Endothelial cell (in vitro differentiated cells): ENCODE measurements at regions not wholly inside any gene's neighbourhood (a gene's known extent, or its start where the extent isn't known, plus 50 kb on each side); places are given as distances from the start of the nearest gene placed in this dataset.
"Not testable (repeated sequence)": the region's sequence is repeated elsewhere in the genome, so short reads cannot be mapped to it uniquely, and the experiment has no call there.

Experiments used
- DNase-seq: peaks from one replicate; pipeline ENCODE4 v3.0.0; 2021; ENCODE audit warnings: low spot score
- H3K27ac Mint-ChIP-seq: one replicate; pipeline ENCODE4 v1.8.0; 2021; ENCODE audit warnings: mixed read lengths, inconsistent platforms; ENCODE audit not compliant: unreplicated experiment
- H3K27me3 Mint-ChIP-seq: one replicate; pipeline ENCODE4 v1.8.0; 2021; ENCODE audit warnings: mild to moderate bottlenecking, moderate library complexity, mixed read lengths, inconsistent platforms; ENCODE audit not compliant: unreplicated experiment
- H3K36me3 Mint-ChIP-seq: one replicate; pipeline ENCODE4 v1.8.0; 2021; ENCODE audit warnings: mild to moderate bottlenecking, low read depth, mixed read lengths, inconsistent platforms; ENCODE audit not compliant: unreplicated experiment
- H3K4me1 Mint-ChIP-seq: one replicate; pipeline ENCODE4 v1.8.0; 2021; ENCODE audit warnings: mild to moderate bottlenecking, mixed read lengths, inconsistent platforms; ENCODE audit not compliant: unreplicated experiment
- H3K4me3 Mint-ChIP-seq: one replicate; pipeline ENCODE4 v1.8.0; 2021; ENCODE audit warnings: mild to moderate bottlenecking, mixed read lengths, inconsistent platforms; ENCODE audit not compliant: unreplicated experiment
- H3K9me3 Mint-ChIP-seq: one replicate; pipeline ENCODE4 v1.8.0; 2021; ENCODE audit warnings: mixed read lengths, inconsistent platforms; ENCODE audit not compliant: unreplicated experiment
- CTCF ChIP-seq: fragments of 200-600 bp; sonication (generic); IDR thresholded peaks from one replicate; pipeline ENCODE4 v1.5.0; 2021; ENCODE audit warnings: antibody characterized with exemption; ENCODE audit not compliant: unreplicated experiment

DNA sequence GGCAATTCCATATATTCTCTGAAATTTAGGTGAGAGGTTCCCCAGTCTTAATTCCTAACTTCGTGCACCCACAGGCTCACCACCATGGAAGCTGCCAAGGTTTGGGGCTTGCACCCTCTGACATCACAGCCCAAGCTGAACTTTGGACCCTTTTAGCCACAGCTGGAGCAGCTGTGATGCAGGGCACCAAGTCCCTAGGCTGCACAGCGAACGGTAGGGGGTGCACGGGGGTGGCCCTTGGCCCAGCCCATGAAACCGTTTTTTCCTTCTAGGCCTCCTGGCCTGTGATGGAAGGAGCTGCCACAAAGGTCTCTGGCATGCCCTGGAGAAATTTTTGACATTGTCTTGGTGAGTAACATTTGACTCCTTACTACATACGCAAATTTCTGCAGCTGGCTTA lies 251.9 kb upstream of the GRM3 start:
- TF ChIP-seq CTCF, result no peak
- Mint-ChIP-seq H3K36me3 (no peaks in the 10 kb centered on the region), H3K4me3 (no peak overlapping the region), H3K4me1 (no peaks in the 10 kb centered on the region), H3K9me3 (peaks cover 5% of the 10 kb centered on the region), H3K27ac (no peak overlapping the region), H3K27me3 (no peaks in the 10 kb centered on the region)
- no peak for DNase-seq

GRCh38 chr7:86375602-86376001 lies 268.1 kb upstream of the GRM3 start:
- not testable (repeated sequence) for DNase-seq

GRCh38 chr7:86372262-86372661 lies 271.4 kb upstream of the GRM3 start:
- Mint-ChIP-seq H3K36me3 (no peaks in the 10 kb centered on the region), H3K27ac (no peak overlapping the region), H3K4me3 (no peak overlapping the region), H3K4me1 (no peaks in the 10 kb centered on the region), H3K9me3 (no peaks in the 10 kb centered on the region), H3K27me3 (no peaks in the 10 kb centered on the region)
- no peak for DNase-seq
- TF ChIP-seq CTCF, result no peak

More at GRCh38 chr7:86375602-86376001, 268.1 kb upstream of the GRM3 start:
- not testable (repeated sequence) for H3K9me3 Mint-ChIP-seq, H3K4me3 Mint-ChIP-seq, H3K36me3 Mint-ChIP-seq, H3K27ac Mint-ChIP-seq, H3K27me3 Mint-ChIP-seq, H3K4me1 Mint-ChIP-seq

GRCh38 chr7:86366946-86367345 lies 276.8 kb upstream of the GRM3 start:
- peaks cover 14% of the 10 kb centered on the region for H3K4me1 Mint-ChIP-seq
- TF ChIP-seq CTCF, result no peak
- H3K36me3 Mint-ChIP-seq, result no peaks in the 10 kb centered on the region
- H3K9me3 Mint-ChIP-seq, result no peaks in the 10 kb centered on the region
- no peaks in the 10 kb centered on the region for H3K27me3 Mint-ChIP-seq
- DNase-seq, result no peak
- no peak overlapping the region for H3K27ac Mint-ChIP-seq
- H3K4me3 Mint-ChIP-seq, result no peak overlapping the region

GRCh38 chr7:86340407-86340806 lies 303.3 kb upstream of the GRM3 start:
- DNase-seq, H3K4me1 Mint-ChIP-seq, H3K4me3 Mint-ChIP-seq, H3K36me3 Mint-ChIP-seq, H3K9me3 Mint-ChIP-seq, H3K27me3 Mint-ChIP-seq, H3K27ac Mint-ChIP-seq: not testable (repeated sequence)

DNA sequence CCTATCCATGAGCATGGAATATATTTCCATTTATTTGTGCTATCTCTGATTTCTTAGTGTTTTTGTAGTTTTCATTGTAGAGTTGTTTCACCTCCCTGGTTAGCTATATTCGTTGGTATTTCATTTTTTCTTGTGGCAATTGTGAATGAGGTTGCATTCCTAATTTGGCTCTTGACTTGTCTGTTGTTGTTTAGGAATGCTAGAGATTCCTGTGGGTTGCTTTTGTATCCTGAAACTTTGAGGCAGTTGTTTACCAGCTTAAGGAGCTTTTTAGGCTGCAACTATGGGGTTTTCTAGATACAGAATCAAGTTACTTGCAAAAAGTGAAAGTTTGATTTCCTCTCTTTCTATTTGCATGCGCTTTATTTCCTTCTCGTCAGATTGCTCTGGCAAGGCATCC lies 304.7 kb upstream of the GRM3 start:
- peaks cover 2% of the 10 kb centered on the region for H3K4me1 Mint-ChIP-seq
- no peak overlapping the region for H3K27ac Mint-ChIP-seq
- H3K27me3 Mint-ChIP-seq, result no peaks in the 10 kb centered on the region
- H3K4me3 Mint-ChIP-seq, result no peak overlapping the region
- no peaks in the 10 kb centered on the region for H3K9me3 Mint-ChIP-seq
- no peak for TF ChIP-seq CTCF
- DNase-seq, result no peak
- no peaks in the 10 kb centered on the region for H3K36me3 Mint-ChIP-seq
